Tibial nerve (tissue), 4 donors: ENCODE measurements at regions not wholly inside any gene's neighbourhood (a gene's known extent, or its start where the extent isn't known, plus 50 kb on each side); places are given as distances from the start of the nearest gene placed in this dataset.

ENCODE experiments used
- DNase-seq, 2 donors: peaks; one replicate each; pipeline ENCODE4 v3.0.0-alpha.2; 2019; ENCODE audit warnings: low spot score in 2 of 2
- H3K27ac ChIP-seq, 4 donors: fragments of 200-600 bp; sonication (generic) in 3 of 4; one replicate each; pipeline ENCODE4 v1.5.1; 2017 to 2019; ENCODE audit warnings: mild to moderate bottlenecking in 1 of 4
- H3K27me3 ChIP-seq, 2 donors: fragments of 200-600 bp; sonication (generic) in 1 of 2; one replicate each; pipeline versions ENCODE4 v1.5.1 to v1.6.0; 2017 to 2019
- H3K36me3 ChIP-seq, 3 donors: fragments of 200-600 bp; sonication (generic); one replicate each; pipeline ENCODE4 v1.5.1; 2018 to 2019
- H3K4me1 ChIP-seq, 4 donors: fragments of 200-600 bp; sonication (generic) in 3 of 4; one replicate each; pipeline ENCODE4 v1.5.1; 2017 to 2019
- H3K4me3 ChIP-seq, 4 donors: fragments of 200-600 bp; sonication (generic) in 3 of 4; one replicate each; pipeline ENCODE4 v1.5.1; 2017 to 2019; ENCODE audit warnings: mild to moderate bottlenecking in 1 of 4, moderate library complexity in 1 of 4
- H3K9me3 ChIP-seq, 4 donors: fragments of 200-600 bp; sonication (generic) in 3 of 4; one replicate each; pipeline ENCODE4 v1.5.1; 2017 to 2019
- CTCF ChIP-seq, 5 experiments: fragments of 200-600 bp in 3 of 5; fragments of 450-650 bp in 2 of 5; sonication (generic) in 3 of 5; IDR thresholded peaks; one replicate each; pipeline ENCODE4 v1.5.1; 2016 to 2019; ENCODE audit warnings: antibody characterized with exemption in 5 of 5, mild to moderate bottlenecking in 3 of 5, moderate library complexity in 2 of 5
- EP300 ChIP-seq, 2 donors: sonication (generic); formaldehyde crosslinking; IDR thresholded peaks; one replicate each; pipeline ENCODE4 v1.6.1; 2017; ENCODE audit warnings: antibody characterized with exemption in 2 of 2, mild to moderate bottlenecking in 1 of 2
- POLR2A ChIP-seq, 2 donors: fragments of 450-650 bp; IDR thresholded peaks; one replicate each; pipeline ENCODE4 v1.6.1; 2017; ENCODE audit warnings: antibody characterized with exemption in 2 of 2, mild to moderate bottlenecking in 2 of 2, moderate library complexity in 2 of 2
- WGBS, 2 donors: methylation state at CpG; one replicate each; pipeline ENCODE4 v1.1.5; 2018; 5-methylcytosine and 5-hydroxymethylcytosine counted together

- no peak for DNase-seq
- 95 to 96% methylated on average over 1 of the region's 1 CpG for WGBS, 2 donors
- H3K4me1 ChIP-seq, result peaks cover 0 to 9% (median 0%) of the 10 kb centered on the region in 4 donors
These were observed 174.9 kb downstream of the C7orf25 start for GRCh38 chr7:42736931-42737330.

GRCh38 chr7:42735081-42735480 is 176.8 kb downstream of the C7orf25 start:
- Histone ChIP-seq H3K27me3 (no peaks in the 10 kb centered on the region), H3K27ac (no peak overlapping the region), H3K4me1 (peaks cover 0 to 3% (median 0%) of the 10 kb centered on the region in 4 donors), H3K9me3 (no peaks in the 10 kb centered on the region), H3K4me3 (no peak overlapping the region), H3K36me3 (no peaks in the 10 kb centered on the region)
- TF ChIP-seq POLR2A (IDR thresholded peaks at IDR 0.05) (no peak), EP300 (IDR thresholded peaks at IDR 0.05) (no peak), CTCF (IDR thresholded peaks at IDR 0.05) (no peak)
- no peak for DNase-seq
- 65 to 71% methylated on average over 2 of the region's 2 CpGs for WGBS, 2 donors

More at GRCh38 chr7:42736931-42737330, 174.9 kb downstream of the C7orf25 start:
- Histone ChIP-seq H3K36me3 (no peaks in the 10 kb centered on the region), H3K27ac (no peak overlapping the region), H3K9me3 (no peaks in the 10 kb centered on the region), H3K4me3 (no peak overlapping the region), H3K27me3 (no peaks in the 10 kb centered on the region)
- no peak for TF ChIP-seq CTCF (IDR thresholded peaks at IDR 0.05)
- TF ChIP-seq POLR2A (IDR thresholded peaks at IDR 0.05), result no peak
- TF ChIP-seq EP300 (IDR thresholded peaks at IDR 0.05), result no peak

GRCh38 chr7:42734568-42734967 is 177.3 kb downstream of the C7orf25 start:
- Histone ChIP-seq H3K9me3 (no peaks in the 10 kb centered on the region), H3K4me3 (no peak overlapping the region), H3K27me3 (no peaks in the 10 kb centered on the region), H3K36me3 (no peaks in the 10 kb centered on the region), H3K27ac (no peak overlapping the region), H3K4me1 (no peaks in the 10 kb centered on the region)
- no peak for DNase-seq
- TF ChIP-seq POLR2A (IDR thresholded peaks at IDR 0.05) (no peak), CTCF (IDR thresholded peaks at IDR 0.05) (no peak), EP300 (IDR thresholded peaks at IDR 0.05) (no peak)
- WGBS, 2 donors, result 32 to 42% methylated on average over 2 of the region's 2 CpGs

GRCh38 chr7:42733040-42733439 is 178.8 kb downstream of the C7orf25 start:
- Histone ChIP-seq H3K4me1 (no peaks in the 10 kb centered on the region), H3K36me3 (no peaks in the 10 kb centered on the region), H3K27ac (no peak overlapping the region), H3K4me3 (no peak overlapping the region), H3K9me3 (no peaks in the 10 kb centered on the region), H3K27me3 (no peaks in the 10 kb centered on the region)
- 83 to 89% methylated on average over 5 of the region's 5 CpGs for WGBS, 2 donors
- no peak for DNase-seq
- TF ChIP-seq CTCF (IDR thresholded peaks at IDR 0.05), result no peak
- no peak for TF ChIP-seq EP300 (IDR thresholded peaks at IDR 0.05)
- TF ChIP-seq POLR2A (IDR thresholded peaks at IDR 0.05), result no peak

- H3K27ac ChIP-seq, result no peak overlapping the region
- no peaks in the 10 kb centered on the region for H3K4me1 ChIP-seq
- no peak for DNase-seq
- H3K27me3 ChIP-seq, result no peaks in the 10 kb centered on the region
- H3K4me3 ChIP-seq, result no peak overlapping the region
- 28 to 49% methylated on average over 1 of the region's 1 CpG for WGBS, 2 donors
- TF ChIP-seq EP300 (IDR thresholded peaks at IDR 0.05), result no peak
- no peak for TF ChIP-seq CTCF (IDR thresholded peaks at IDR 0.05)
- no peaks in the 10 kb centered on the region for H3K36me3 ChIP-seq
- no peaks in the 10 kb centered on the region for H3K9me3 ChIP-seq
These were observed 181.3 kb downstream of the C7orf25 start for GRCh38 chr7:42730586-42730985.
